RPMI8226 (cell line): ENCODE measurements at regions not wholly inside any gene's neighbourhood (a gene's known extent, or its start where the extent isn't known, plus 50 kb on each side); places are given as distances from the start of the nearest gene placed in this dataset.

Experiments used
- DNase-seq: peaks from one replicate; pipeline ENCODE4 v3.0.0-alpha.2; 2015

DNA sequence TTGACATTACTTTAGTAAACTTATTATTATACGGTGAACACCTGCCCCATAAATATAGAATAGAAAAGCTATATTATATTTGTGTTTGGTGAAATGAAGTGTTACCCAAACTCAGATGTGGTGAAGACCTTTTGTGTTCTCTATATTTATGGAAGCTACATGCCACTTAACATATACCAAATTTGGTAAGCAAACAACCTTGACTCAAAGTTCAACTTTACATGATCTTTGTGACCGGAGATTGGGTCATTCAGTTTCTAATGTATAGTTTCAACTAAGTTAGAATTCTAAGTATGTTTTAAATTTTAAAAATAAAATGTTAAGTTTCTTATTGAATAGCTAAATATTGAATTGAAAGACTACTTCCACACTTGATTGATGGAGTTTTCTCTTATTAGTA is 288.6 kb upstream of the SEMA3D start:
- DNase-seq, result no peak

GRCh38 chr7:85475071-85475470 is 288.2 kb upstream of the SEMA3D start:
- DNase-seq, result no peak

- no peak for DNase-seq
Measured at GRCh38 chr7:85474234-85474633, 287.4 kb upstream of the SEMA3D start.

GRCh38 chr7:85471740-85472139 is 284.9 kb upstream of the SEMA3D start:
- DNase-seq, result no peak

GRCh38 chr7:85471307-85471706 is 284.5 kb upstream of the SEMA3D start:
- DNase-seq, result no peak

DNA sequence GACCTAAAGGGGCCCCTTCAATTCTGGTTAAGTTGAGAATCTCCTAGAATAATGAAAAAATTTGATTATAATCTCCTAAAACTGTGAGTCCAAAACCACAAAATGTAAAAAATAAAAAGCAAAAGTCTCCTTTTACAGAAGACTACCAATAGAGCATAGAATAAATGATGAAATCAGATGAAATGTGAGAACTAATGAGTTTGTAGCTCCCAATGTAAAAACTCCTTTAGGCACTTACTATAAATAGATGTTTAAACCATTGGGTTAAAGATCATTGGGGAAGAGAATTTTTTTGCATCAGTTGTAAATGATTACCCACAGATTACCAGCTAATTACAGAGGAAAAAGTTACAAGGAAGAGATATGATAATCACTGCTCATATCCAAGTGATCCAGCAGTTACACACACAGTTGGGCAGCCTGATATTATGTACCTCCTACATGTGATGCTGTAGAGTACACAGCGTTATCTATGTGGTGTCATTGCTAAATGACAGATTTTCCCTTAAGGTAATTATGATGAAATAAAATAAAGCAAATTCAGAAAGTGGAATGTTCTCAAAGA is 282.7 kb upstream of the SEMA3D start:
- DNase-seq, result no peak

- no peak for DNase-seq
Measured at GRCh38 chr7:85464042-85464651, 277.3 kb upstream of the SEMA3D start.

DNA sequence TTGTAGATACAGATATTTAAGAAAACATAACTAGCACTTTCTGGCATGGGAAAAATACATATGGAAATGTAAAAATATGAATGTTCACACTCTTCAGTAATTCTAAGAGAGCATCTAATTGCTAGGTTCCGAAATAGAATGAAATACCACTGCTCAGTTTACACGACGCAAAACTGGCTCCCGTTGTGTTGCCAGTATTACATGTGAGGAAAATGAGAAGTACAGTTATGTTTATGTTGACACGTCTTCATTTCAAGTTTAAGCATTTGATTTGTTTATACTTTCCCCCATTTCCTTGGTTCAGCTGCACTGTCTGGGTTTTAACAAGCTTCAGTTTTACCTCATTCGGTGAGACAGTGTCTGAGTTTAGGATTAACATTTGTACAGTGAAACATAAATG is 275.8 kb upstream of the SEMA3D start:
- no peak for DNase-seq

DNA sequence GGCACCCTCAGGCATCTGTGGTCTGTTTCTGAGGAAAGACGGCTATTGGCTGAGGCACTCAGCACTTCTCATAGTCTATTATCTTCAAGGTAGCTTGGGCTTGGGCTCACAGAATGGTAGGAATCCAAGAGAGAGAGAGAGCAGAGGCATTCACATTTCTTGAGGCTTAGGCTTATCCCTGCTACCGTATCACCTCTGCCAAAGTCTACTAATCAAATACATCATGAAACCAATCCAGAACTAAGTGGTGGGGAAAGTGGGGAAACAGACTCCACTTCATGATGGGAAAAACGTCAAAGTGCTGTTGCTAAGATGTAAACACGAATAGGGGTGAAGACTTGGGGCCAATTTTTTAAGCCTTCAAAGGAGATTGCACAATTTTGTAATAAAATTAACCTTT is 271.1 kb upstream of the SEMA3D start:
- DNase-seq, result no peak

- no peak for DNase-seq
Measured at GRCh38 chr7:85456254-85456653, 269.4 kb upstream of the SEMA3D start.

DNA sequence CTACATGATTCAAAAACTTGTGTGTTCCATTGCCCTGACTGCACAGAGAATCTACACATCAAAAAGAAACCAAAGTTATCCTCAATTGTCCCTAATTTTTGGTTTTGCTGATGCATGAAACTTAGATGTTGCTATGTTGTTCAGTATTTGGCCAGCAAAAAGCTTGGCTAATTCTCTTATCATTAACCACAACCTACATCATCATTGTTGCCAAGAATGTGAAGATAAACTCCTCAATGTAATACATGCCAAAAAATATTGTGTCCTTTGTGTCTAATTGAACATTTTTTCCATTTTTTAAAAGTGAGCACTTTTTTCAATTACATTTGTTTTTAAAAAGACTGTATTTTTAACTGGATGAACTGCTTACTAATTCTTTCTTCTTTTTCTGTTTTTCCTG is 268.0 kb upstream of the SEMA3D start:
- no peak for DNase-seq

DNA sequence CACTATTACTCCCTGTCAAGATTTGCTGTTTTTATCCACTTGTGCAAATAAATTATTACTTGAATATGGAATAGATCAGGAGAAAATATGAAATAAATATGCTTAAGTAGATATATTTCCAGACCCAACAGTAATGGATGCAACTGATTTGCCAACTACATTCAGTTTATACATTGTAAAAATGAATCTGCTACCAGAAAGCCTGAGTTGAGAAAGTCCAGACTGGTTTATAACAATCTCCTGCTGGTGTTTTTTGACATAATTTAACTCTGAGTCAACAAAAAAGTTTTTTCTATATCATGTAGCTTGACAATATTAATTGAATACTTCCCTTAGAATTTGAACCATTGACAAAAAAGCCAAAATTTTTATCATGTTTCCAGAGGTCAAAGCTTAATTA is 265.8 kb upstream of the SEMA3D start:
- no peak for DNase-seq

GRCh38 chr7:85449478-85449877 is 262.6 kb upstream of the SEMA3D start:
- DNase-seq, result no peak

GRCh38 chr7:85447004-85447403 is 260.1 kb upstream of the SEMA3D start:
- DNase-seq, result no peak

- no peak for DNase-seq
Measured at GRCh38 chr7:85426487-85426960, 239.7 kb upstream of the SEMA3D start.

GRCh38 chr7:85424298-85424697 is 237.4 kb upstream of the SEMA3D start:
- DNase-seq, result no peak

DNA sequence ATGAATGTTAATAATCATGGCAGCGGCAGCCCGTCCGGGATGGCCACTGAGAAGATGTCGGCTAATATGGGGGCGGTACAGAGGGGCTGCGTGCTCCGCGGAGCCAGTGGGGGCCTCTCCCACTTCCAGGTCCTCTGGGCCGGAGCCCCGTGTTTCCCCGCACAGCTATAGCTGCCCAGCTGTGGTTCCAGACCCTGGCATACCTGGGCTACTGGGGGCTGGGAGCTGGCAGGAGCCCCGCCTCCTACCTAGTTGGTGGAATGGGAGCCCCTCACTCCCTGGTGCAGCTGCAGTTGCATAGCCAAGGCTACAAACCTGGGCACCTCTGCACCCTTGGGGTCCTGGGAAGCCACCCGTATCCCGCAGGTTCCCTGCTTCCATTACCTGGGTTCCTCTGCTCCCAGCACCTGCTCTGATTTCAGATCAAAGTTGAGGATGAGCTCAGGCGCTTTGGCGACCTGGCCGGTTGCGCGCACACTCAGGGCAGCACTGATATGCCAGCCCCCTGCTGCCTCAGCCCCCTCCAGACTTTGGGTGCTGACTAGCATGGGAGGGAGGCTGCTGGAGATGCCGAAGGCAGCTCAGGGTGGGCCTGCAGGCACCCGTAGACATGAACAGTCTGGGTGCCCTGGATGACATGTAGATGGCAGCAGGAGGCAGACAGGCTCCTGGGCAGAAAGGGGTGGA is 236.5 kb upstream of the SEMA3D start:
- no peak for DNase-seq

GRCh38 chr7:85415743-85416142 is 228.9 kb upstream of the SEMA3D start:
- DNase-seq, result no peak

- DNase-seq, result no peak
Measured at GRCh38 chr7:85413718-85414117, 226.9 kb upstream of the SEMA3D start.

- no peak for DNase-seq
Measured at GRCh38 chr7:85412912-85413311, 226.1 kb upstream of the SEMA3D start.

GRCh38 chr7:85407391-85407790 is 220.5 kb upstream of the SEMA3D start:
- no peak for DNase-seq

- no peak for DNase-seq
Measured at GRCh38 chr7:85405016-85405902, 218.4 kb upstream of the SEMA3D start.

GRCh38 chr7:85396676-85397075 is 209.8 kb upstream of the SEMA3D start:
- no peak for DNase-seq

- no peak for DNase-seq
Measured at GRCh38 chr7:85392789-85393188, 205.9 kb upstream of the SEMA3D start.
